HG03469 (cell line): ENCODE measurements at regions not wholly inside any gene's neighbourhood (a gene's known extent, or its start where the extent isn't known, plus 50 kb on each side); places are given as distances from the start of the nearest gene placed in this dataset.

ENCODE experiments used
- ATAC-seq: cut with Tn5 transposase; IDR thresholded peaks from one replicate; pipeline ENCODE4 v1.9.1; 2021; ENCODE audit warnings: mild to moderate bottlenecking, moderate library complexity, moderate number of reproducible peaks; ENCODE audit not compliant: unreplicated experiment

- no peak for ATAC-seq
Observed at GRCh38 chr1:80882553-80882952, 918.2 kb upstream of the ADGRL2 start.

- no peak for ATAC-seq
Observed at GRCh38 chr1:80878343-80878742, 922.4 kb upstream of the ADGRL2 start.

GRCh38 chr1:80876035-80876434, 924.7 kb upstream of the ADGRL2 start:
- ATAC-seq: no peak

- ATAC-seq: no peak
Observed at GRCh38 chr1:80869299-80869698, 931.4 kb upstream of the ADGRL2 start.

GRCh38 chr1:80847904-80848303, 952.8 kb upstream of the ADGRL2 start:
- ATAC-seq: no peak

GRCh38 chr1:80846966-80847365, 953.8 kb upstream of the ADGRL2 start:
- no peak for ATAC-seq

GRCh38 chr1:80842796-80843195, 957.9 kb upstream of the ADGRL2 start:
- ATAC-seq: no peak

GRCh38 chr1:80841261-80841660, 959.5 kb upstream of the ADGRL2 start:
- ATAC-seq: no peak

- no peak for ATAC-seq
Observed at GRCh38 chr1:80837066-80837465, 963.7 kb upstream of the ADGRL2 start.

GRCh38 chr1:80836505-80836904, 964.2 kb upstream of the ADGRL2 start:
- no peak for ATAC-seq

- ATAC-seq: no peak
Observed at GRCh38 chr1:80827666-80828065, 973.1 kb upstream of the ADGRL2 start.

- no peak for ATAC-seq
Observed at GRCh38 chr1:80825067-80825466, 975.7 kb upstream of the ADGRL2 start.

- ATAC-seq: no peak
Observed at GRCh38 chr1:80818211-80818610, 982.5 kb upstream of the ADGRL2 start.

GRCh38 chr1:80807981-80808380, 992.8 kb upstream of the ADGRL2 start:
- ATAC-seq: no peak

- ATAC-seq: no peak
Observed at GRCh38 chr1:80806431-80806830, 994.3 kb upstream of the ADGRL2 start.

GRCh38 chr1:80801695-80802094, 999.0 kb upstream of the ADGRL2 start:
- no peak for ATAC-seq

- no peak for ATAC-seq
Observed at GRCh38 chr1:80799457-80799856, 1001.3 kb upstream of the ADGRL2 start.

GRCh38 chr1:80779275-80779674, 1021.5 kb upstream of the ADGRL2 start:
- no peak for ATAC-seq

GRCh38 chr1:80778094-80778840, 1022.5 kb upstream of the ADGRL2 start:
- ATAC-seq: no peak

GRCh38 chr1:80776266-80776665, 1024.5 kb upstream of the ADGRL2 start:
- ATAC-seq: no peak

GRCh38 chr1:80769208-80769750, 1031.5 kb upstream of the ADGRL2 start:
- ATAC-seq: no peak

- no peak for ATAC-seq
Observed at GRCh38 chr1:80767711-80768110, 1033.0 kb upstream of the ADGRL2 start.

GRCh38 chr1:80759354-80759753, 1041.4 kb upstream of the ADGRL2 start:
- no peak for ATAC-seq
